Neural crest cell (in vitro differentiated cells): ENCODE measurements at regions not wholly inside any gene's neighbourhood (a gene's known extent, or its start where the extent isn't known, plus 50 kb on each side); places are given as distances from the start of the nearest gene placed in this dataset.

Experiments
- DNase-seq: peaks from one replicate; pipeline ENCODE4 v3.0.0; 2021; ENCODE audit warnings: low read depth, mixed read lengths, low spot score
- H3K27ac Mint-ChIP-seq: one replicate; pipeline ENCODE4 v1.8.0; 2021; ENCODE audit warnings: mild to moderate bottlenecking, mixed read lengths; ENCODE audit not compliant: unreplicated experiment
- H3K27me3 Mint-ChIP-seq: 2 replicates; pipeline ENCODE4 v1.8.0; 2021; ENCODE audit warnings: low read depth, mild to moderate bottlenecking, mixed read lengths
- H3K36me3 Mint-ChIP-seq: 2 replicates; pipeline ENCODE4 v1.8.0; 2021; ENCODE audit warnings: low read depth, mild to moderate bottlenecking, mixed read lengths
- H3K4me1 Mint-ChIP-seq: 2 replicates; pipeline ENCODE4 v1.8.0; 2021; ENCODE audit warnings: mixed read lengths
- H3K4me3 Mint-ChIP-seq: one replicate; pipeline ENCODE4 v1.8.0; 2021; ENCODE audit warnings: mild to moderate bottlenecking, mixed read lengths
- H3K9me3 Mint-ChIP-seq: 2 replicates; pipeline ENCODE4 v1.8.0; 2021; ENCODE audit warnings: mixed read lengths
- CTCF ChIP-seq: fragments of 200-600 bp; sonication (generic); conservative IDR thresholded peaks from 2 replicates; pipeline ENCODE4 v1.5.0; 2021; ENCODE audit warnings: antibody characterized with exemption, mild to moderate bottlenecking

GRCh38 chr14:78016532-78016931, 153.6 kb upstream of the NRXN3 start:
- H3K27ac Mint-ChIP-seq = no peak overlapping the region
- no peak overlapping the region for H3K4me3 Mint-ChIP-seq
- peaks cover 10% of the 10 kb centered on the region for H3K27me3 Mint-ChIP-seq
- H3K4me1 Mint-ChIP-seq = no peaks in the 10 kb centered on the region
- no peaks in the 10 kb centered on the region for H3K36me3 Mint-ChIP-seq
- DNase-seq = no peak
- TF ChIP-seq CTCF = no peak
- peaks cover 3% of the 10 kb centered on the region for H3K9me3 Mint-ChIP-seq

GRCh38 chr14:78018283-78018682, 151.9 kb upstream of the NRXN3 start:
- peaks cover 10% of the 10 kb centered on the region for H3K27me3 Mint-ChIP-seq

GRCh38 chr14:78022059-78022458, 148.1 kb upstream of the NRXN3 start:
- Mint-ChIP-seq H3K4me3 (peak overlapping the region; percentile 1), H3K27me3 (peaks cover 5% of the 10 kb centered on the region), H3K36me3 (no peaks in the 10 kb centered on the region), H3K4me1 (no peaks in the 10 kb centered on the region), H3K27ac (peak overlapping the region; percentile 59), H3K9me3 (no peaks in the 10 kb centered on the region)
- peak; percentile 71 for DNase-seq
- TF ChIP-seq CTCF = peak; percentile 69

More at GRCh38 chr14:78018283-78018682, 151.9 kb upstream of the NRXN3 start:
- Mint-ChIP-seq H3K9me3 (peaks cover 3% of the 10 kb centered on the region), H3K4me3 (no peak overlapping the region), H3K4me1 (no peaks in the 10 kb centered on the region), H3K27ac (no peak overlapping the region), H3K36me3 (no peaks in the 10 kb centered on the region)
- DNase-seq = no peak
- no peak for TF ChIP-seq CTCF

GRCh38 chr14:78023112-78023511, 147.1 kb upstream of the NRXN3 start:
- DNase-seq = no peak
- TF ChIP-seq CTCF = no peak
- peaks cover 11% of the 10 kb centered on the region for H3K27me3 Mint-ChIP-seq
- H3K4me3 Mint-ChIP-seq = no peak overlapping the region
- no peaks in the 10 kb centered on the region for H3K9me3 Mint-ChIP-seq
- H3K4me1 Mint-ChIP-seq = no peaks in the 10 kb centered on the region
- H3K27ac Mint-ChIP-seq = no peak overlapping the region
- H3K36me3 Mint-ChIP-seq = no peaks in the 10 kb centered on the region

- Mint-ChIP-seq H3K27ac (no peak overlapping the region), H3K27me3 (peaks cover 42% of the 10 kb centered on the region), H3K9me3 (no peaks in the 10 kb centered on the region), H3K4me3 (no peak overlapping the region), H3K4me1 (no peaks in the 10 kb centered on the region), H3K36me3 (no peaks in the 10 kb centered on the region)
- no peak for DNase-seq
- TF ChIP-seq CTCF = no peak
These were observed 141.7 kb upstream of the NRXN3 start for GRCh38 chr14:78028471-78028870.
